Activated gamma-delta T cell (primary cell): ENCODE measurements at regions not wholly inside any gene's neighbourhood (a gene's known extent, or its start where the extent isn't known, plus 50 kb on each side); places are given as distances from the start of the nearest gene placed in this dataset.
"Not testable (repeated sequence)": the region's sequence is repeated elsewhere in the genome, so short reads cannot be mapped to it uniquely, and the experiment has no call there.

ENCODE experiments used
- DNase-seq: peaks from one replicate; lab custom pipeline; 2025; lab: John Stamatoyannopoulos, UW

GRCh38 chr12:127455347-127456265 lies 811.4 kb upstream of the TMEM132C start:
- peak; percentile 13 for DNase-seq

GRCh38 chr12:127457726-127458125 lies 809.2 kb upstream of the TMEM132C start:
- DNase-seq, result no peak

GRCh38 chr12:127459166-127459565 lies 807.8 kb upstream of the TMEM132C start:
- no peak for DNase-seq

GRCh38 chr12:127459687-127460086 lies 807.3 kb upstream of the TMEM132C start:
- no peak for DNase-seq

- no peak for DNase-seq
Observed at GRCh38 chr12:127463237-127463636, 803.7 kb upstream of the TMEM132C start.

- DNase-seq, result no peak
Observed at GRCh38 chr12:127469331-127469730, 797.6 kb upstream of the TMEM132C start.

GRCh38 chr12:127473766-127474165 lies 793.2 kb upstream of the TMEM132C start:
- no peak for DNase-seq

- DNase-seq, result no peak
Observed at GRCh38 chr12:127479256-127479655, 787.7 kb upstream of the TMEM132C start.

GRCh38 chr12:127480775-127481314 lies 786.1 kb upstream of the TMEM132C start:
- DNase-seq, result no peak

GRCh38 chr12:127482950-127483349 lies 784.0 kb upstream of the TMEM132C start:
- DNase-seq, result no peak

GRCh38 chr12:127485528-127485927 lies 781.4 kb upstream of the TMEM132C start:
- DNase-seq, result no peak

GRCh38 chr12:127487031-127487430 lies 779.9 kb upstream of the TMEM132C start:
- DNase-seq, result no peak

- no peak for DNase-seq
Observed at GRCh38 chr12:127489061-127489460, 777.9 kb upstream of the TMEM132C start.

GRCh38 chr12:127494961-127495915 lies 771.7 kb upstream of the TMEM132C start:
- no peak for DNase-seq

- DNase-seq, result no peak
Observed at GRCh38 chr12:127496255-127496654, 770.7 kb upstream of the TMEM132C start.

- no peak for DNase-seq
Observed at GRCh38 chr12:127500512-127501035, 766.4 kb upstream of the TMEM132C start.

- DNase-seq, result no peak
Observed at GRCh38 chr12:127501916-127502315, 765.1 kb upstream of the TMEM132C start.

GRCh38 chr12:127503246-127503645 lies 763.7 kb upstream of the TMEM132C start:
- DNase-seq, result no peak

GRCh38 chr12:127503996-127504395 lies 763.0 kb upstream of the TMEM132C start:
- not testable (repeated sequence) for DNase-seq

- DNase-seq, result no peak
Observed at GRCh38 chr12:127504874-127505273, 762.1 kb upstream of the TMEM132C start.

- no peak for DNase-seq
Observed at GRCh38 chr12:127507341-127507740, 759.6 kb upstream of the TMEM132C start.
